Activated T-cell treated with anti-CD3 and anti-CD28 coated beads, Interleukin-2, amount 50 U/mL, for 72 hours (primary cell): ENCODE measurements at regions not wholly inside any gene's neighbourhood (a gene's known extent, or its start where the extent isn't known, plus 50 kb on each side); places are given as distances from the start of the nearest gene placed in this dataset.
"Not testable (repeated sequence)": the region's sequence is repeated elsewhere in the genome, so short reads cannot be mapped to it uniquely, and the experiment has no call there.

ENCODE experiments used
- ATAC-seq, 2 donors: fragments of 150-1000 bp; cut with Tn5 transposase; replicated peaks in 1 of 2; 2 replicates each; pipeline ENCODE4 v1.10.0; 2021; ENCODE audit warnings: moderate library complexity in 2 of 2, mild to moderate bottlenecking in 1 of 2
- DNase-seq, 2 donors: peaks; one replicate each; pipeline ENCODE4 v3.0.0; 2021 to 2022; ENCODE audit warnings: mixed read lengths in 1 of 2
- H3K27ac Mint-ChIP-seq: one replicate; pipeline ENCODE4 v1.8.0; 2022; ENCODE audit warnings: mild to moderate bottlenecking, moderate library complexity, mixed read lengths
- H3K27me3 Mint-ChIP-seq: one replicate; pipeline ENCODE4 v1.8.0; 2022; ENCODE audit warnings: low read depth, mixed read lengths
- H3K36me3 Mint-ChIP-seq, 2 donors: one replicate each; pipeline ENCODE4 v1.8.0; 2022; ENCODE audit warnings: mixed read lengths in 2 of 2, mild to moderate bottlenecking in 1 of 2; ENCODE audit not compliant: insufficient read depth in 2 of 2
- H3K4me1 Mint-ChIP-seq: one replicate; pipeline ENCODE4 v1.8.0; 2022; ENCODE audit warnings: low read depth, mixed read lengths
- H3K4me3 Mint-ChIP-seq, 2 donors: one replicate each; pipeline ENCODE4 v1.8.0; 2022; ENCODE audit warnings: mild to moderate bottlenecking in 2 of 2, mixed read lengths in 2 of 2, moderate library complexity in 2 of 2
- H3K9me3 Mint-ChIP-seq, 2 donors: one replicate each; pipeline ENCODE4 v1.8.0; 2022; ENCODE audit warnings: mixed read lengths in 2 of 2

GRCh38 chr7:142487565-142487964 is 229.7 kb upstream of the PRSS58 start:
- not testable (repeated sequence) for H3K4me3 Mint-ChIP-seq, H3K9me3 Mint-ChIP-seq, H3K36me3 Mint-ChIP-seq, ATAC-seq, DNase-seq, H3K27me3 Mint-ChIP-seq, H3K27ac Mint-ChIP-seq
- H3K4me1 Mint-ChIP-seq = peaks cover 34% of the 10 kb centered on the region

- Mint-ChIP-seq H3K27me3 (no peaks in the 10 kb centered on the region), H3K4me1 (peaks cover 31% of the 10 kb centered on the region), H3K9me3 (no peaks in the 10 kb centered on the region), H3K4me3 (no peak overlapping the region), H3K27ac (no peak overlapping the region), H3K36me3 (no peaks in the 10 kb centered on the region)
- no peak for ATAC-seq
- no peak for DNase-seq
Observed at GRCh38 chr7:142487124-142487523, 229.3 kb upstream of the PRSS58 start.

- H3K4me3 Mint-ChIP-seq = no peak overlapping the region
- H3K4me1 Mint-ChIP-seq = peaks cover 26% of the 10 kb centered on the region
- no peak overlapping the region for H3K27ac Mint-ChIP-seq
- DNase-seq (peak; percentile 27 to 36), ATAC-seq (peak; percentile 46 to 53)
- H3K27me3 Mint-ChIP-seq = no peaks in the 10 kb centered on the region
- H3K36me3 Mint-ChIP-seq = no peaks in the 10 kb centered on the region
- no peaks in the 10 kb centered on the region for H3K9me3 Mint-ChIP-seq
Observed at GRCh38 chr7:142485617-142486226, 227.9 kb upstream of the PRSS58 start.

- H3K4me3 Mint-ChIP-seq = no peak overlapping the region
- ATAC-seq (no peak), DNase-seq (no peak)
- peaks cover 28% of the 10 kb centered on the region for H3K4me1 Mint-ChIP-seq
- no peak overlapping the region for H3K27ac Mint-ChIP-seq
- H3K36me3 Mint-ChIP-seq = no peaks in the 10 kb centered on the region
- H3K9me3 Mint-ChIP-seq = no peaks in the 10 kb centered on the region
- no peaks in the 10 kb centered on the region for H3K27me3 Mint-ChIP-seq
Observed at GRCh38 chr7:142483659-142484317, 225.9 kb upstream of the PRSS58 start.

GRCh38 chr7:142482891-142483658 is 225.2 kb upstream of the PRSS58 start:
- H3K36me3 Mint-ChIP-seq = no peaks in the 10 kb centered on the region
- peak overlapping the region; percentile 75 for H3K27ac Mint-ChIP-seq
- H3K27me3 Mint-ChIP-seq = no peaks in the 10 kb centered on the region
- peaks cover 35% of the 10 kb centered on the region for H3K4me1 Mint-ChIP-seq
- peak; percentile 65 to 73 for DNase-seq
- H3K9me3 Mint-ChIP-seq = no peaks in the 10 kb centered on the region
- H3K4me3 Mint-ChIP-seq = peak overlapping the region; percentile 49 to 51
- peak; percentile 83 to 84 for ATAC-seq

- Mint-ChIP-seq H3K4me3 (no peak overlapping the region), H3K27me3 (no peaks in the 10 kb centered on the region), H3K27ac (no peak overlapping the region), H3K36me3 (no peaks in the 10 kb centered on the region), H3K9me3 (no peaks in the 10 kb centered on the region), H3K4me1 (peaks cover 49% of the 10 kb centered on the region)
- DNase-seq = no peak
- ATAC-seq = no peak
Observed at GRCh38 chr7:142481548-142481947, 223.7 kb upstream of the PRSS58 start.

GRCh38 chr7:142478479-142479220 is 220.8 kb upstream of the PRSS58 start:
- ATAC-seq = peak; percentile 54 to 61
- Mint-ChIP-seq H3K36me3 (no peaks in the 10 kb centered on the region), H3K27ac (peak overlapping the region; percentile 92), H3K9me3 (no peaks in the 10 kb centered on the region), H3K4me1 (peaks cover 68% of the 10 kb centered on the region), H3K4me3 (peak overlapping the region; percentile 7 to 74), H3K27me3 (no peaks in the 10 kb centered on the region)
- DNase-seq = peak; percentile 29 to 45

GRCh38 chr7:142477801-142478200 is 219.9 kb upstream of the PRSS58 start:
- Mint-ChIP-seq H3K4me3 (peak overlapping the region; percentile 50 to 74), H3K4me1 (peaks cover 67% of the 10 kb centered on the region), H3K27ac (peak overlapping the region; percentile 92)
- H3K36me3 Mint-ChIP-seq, DNase-seq, H3K27me3 Mint-ChIP-seq, H3K9me3 Mint-ChIP-seq: not testable (repeated sequence)
- peak in 1 of 2 donors; percentile 34 for ATAC-seq

GRCh38 chr7:142477079-142477651 is 219.3 kb upstream of the PRSS58 start:
- Mint-ChIP-seq H3K4me3 (peak overlapping the region; percentile 42 to 50), H3K4me1 (peaks cover 62% of the 10 kb centered on the region), H3K27me3 (no peaks in the 10 kb centered on the region), H3K36me3 (no peaks in the 10 kb centered on the region), H3K9me3 (no peaks in the 10 kb centered on the region), H3K27ac (peak overlapping the region; percentile 35)
- DNase-seq (no peak), ATAC-seq (no peak)

- no peak for DNase-seq
- Mint-ChIP-seq H3K27ac (no peak overlapping the region), H3K9me3 (no peaks in the 10 kb centered on the region), H3K36me3 (no peaks in the 10 kb centered on the region), H3K27me3 (no peaks in the 10 kb centered on the region), H3K4me1 (peaks cover 58% of the 10 kb centered on the region), H3K4me3 (no peak overlapping the region)
- no peak for ATAC-seq
Observed at GRCh38 chr7:142476077-142476476, 218.2 kb upstream of the PRSS58 start.

GRCh38 chr7:142471820-142472219 is 214.0 kb upstream of the PRSS58 start:
- Mint-ChIP-seq H3K27ac (no peak overlapping the region), H3K4me3 (no peak overlapping the region), H3K36me3 (no peaks in the 10 kb centered on the region), H3K9me3 (no peaks in the 10 kb centered on the region), H3K27me3 (no peaks in the 10 kb centered on the region), H3K4me1 (peaks cover 68% of the 10 kb centered on the region)
- ATAC-seq = no peak
- DNase-seq = no peak

- DNase-seq (no peak), ATAC-seq (no peak)
- Mint-ChIP-seq H3K36me3 (no peaks in the 10 kb centered on the region), H3K27ac (no peak overlapping the region), H3K4me3 (no peak overlapping the region), H3K4me1 (peaks cover 57% of the 10 kb centered on the region), H3K27me3 (no peaks in the 10 kb centered on the region), H3K9me3 (no peaks in the 10 kb centered on the region)
Observed at GRCh38 chr7:142470544-142470830, 212.6 kb upstream of the PRSS58 start.
